ENCODE measurements at regions not wholly inside any gene's neighbourhood (a gene's known extent, or its start where the extent isn't known, plus 50 kb on each side); places are given as distances from the start of the nearest gene placed in this dataset.

GRCh38 chr2:18214936-18215335 lies 336.5 kb downstream of the KCNS3 start:
- TF ChIP-seq FOXM1 (IDR thresholded peaks at IDR 0.05; ENCODE audit: borderline replicate concordance): no peak
- no peak for TF ChIP-seq FOXK2 (IDR thresholded peaks at IDR 0.05)
- no peak for TF ChIP-seq ELF4 (IDR thresholded peaks at IDR 0.05)
- TF ChIP-seq CTBP1 (IDR thresholded peaks at IDR 0.05; ENCODE audit: borderline replicate concordance): no peak
- TF ChIP-seq SP1 (IDR thresholded peaks at IDR 0.05): no peak
- no peak for TF ChIP-seq PKNOX1 (IDR thresholded peaks at IDR 0.05)
- TF ChIP-seq BHLHE40 (IDR thresholded peaks at IDR 0.05; ENCODE audit: borderline replicate concordance): no peak
- no peak for TF ChIP-seq L3MBTL2 (conservative IDR thresholded peaks at IDR 0.05)
- no peak for TF ChIP-seq HDGF (IDR thresholded peaks at IDR 0.05; ENCODE audit: borderline replicate concordance)
- TF ChIP-seq ZNF384 (IDR thresholded peaks at IDR 0.05): no peak
- no peak for TF ChIP-seq ARNT (IDR thresholded peaks at IDR 0.05)
- TF ChIP-seq FOXA1 (IDR thresholded peaks at IDR 0.05): no peak
- TF ChIP-seq SUZ12 (IDR thresholded peaks at IDR 0.05): no peak
- no peak for TF ChIP-seq TARDBP (IDR thresholded peaks at IDR 0.05)
